GM12873 (cell line): ENCODE measurements at regions not wholly inside any gene's neighbourhood (a gene's known extent, or its start where the extent isn't known, plus 50 kb on each side); places are given as distances from the start of the nearest gene placed in this dataset.

ENCODE experiments used
- CTCF ChIP-seq: IDR thresholded peaks from 2 replicates; pipeline ENCODE4 v1.5.1; 2012; ENCODE audit warnings: low read depth, mild to moderate bottlenecking, moderate library complexity, low read length, control low read depth; ENCODE audit not compliant: insufficient read depth; ENCODE audit errors: missing control alignments

GRCh38 chr12:85681333-85681732, 154.9 kb downstream of the RASSF9 start:
- no peak for TF ChIP-seq CTCF

- no peak for TF ChIP-seq CTCF
Observed at GRCh38 chr12:85683051-85683450, 153.2 kb downstream of the RASSF9 start.

GRCh38 chr12:85688837-85689236, 147.4 kb downstream of the RASSF9 start:
- no peak for TF ChIP-seq CTCF

GRCh38 chr12:85690146-85690545, 146.1 kb downstream of the RASSF9 start:
- no peak for TF ChIP-seq CTCF

- TF ChIP-seq CTCF = no peak
Observed at GRCh38 chr12:85693093-85693665, 143.0 kb downstream of the RASSF9 start.

GRCh38 chr12:85695097-85695715, 141.0 kb downstream of the RASSF9 start:
- no peak for TF ChIP-seq CTCF

- no peak for TF ChIP-seq CTCF
Observed at GRCh38 chr12:85697003-85697402, 139.2 kb downstream of the RASSF9 start.

- TF ChIP-seq CTCF = no peak
Observed at GRCh38 chr12:85698937-85699336, 137.3 kb downstream of the RASSF9 start.
